Neural progenitor cell (in vitro differentiated cells): ENCODE measurements at regions not wholly inside any gene's neighbourhood (a gene's known extent, or its start where the extent isn't known, plus 50 kb on each side); places are given as distances from the start of the nearest gene placed in this dataset.

Experiments used
- EZH2 ChIP-seq: fragments of 200-600 bp; sonication (generic); IDR thresholded peaks from 2 replicates; pipeline ENCODE4 v1.6.1; 2017; ENCODE audit warnings: antibody characterized with exemption, mild to moderate bottlenecking, moderate library complexity
- EZH2phosphoT487 ChIP-seq: fragments of 200-600 bp; sonication (generic); IDR thresholded peaks from 2 replicates; pipeline ENCODE4 v1.6.1; 2017; ENCODE audit warnings: antibody characterized with exemption
- TF ChIP-seq, protein P1 (sequence below): fragments of 200-600 bp; sonication (generic); IDR thresholded peaks from 2 replicates; pipeline ENCODE4 v1.5.1; 2017; ENCODE audit warnings: antibody characterized with exemption, mild to moderate bottlenecking

DNA sequence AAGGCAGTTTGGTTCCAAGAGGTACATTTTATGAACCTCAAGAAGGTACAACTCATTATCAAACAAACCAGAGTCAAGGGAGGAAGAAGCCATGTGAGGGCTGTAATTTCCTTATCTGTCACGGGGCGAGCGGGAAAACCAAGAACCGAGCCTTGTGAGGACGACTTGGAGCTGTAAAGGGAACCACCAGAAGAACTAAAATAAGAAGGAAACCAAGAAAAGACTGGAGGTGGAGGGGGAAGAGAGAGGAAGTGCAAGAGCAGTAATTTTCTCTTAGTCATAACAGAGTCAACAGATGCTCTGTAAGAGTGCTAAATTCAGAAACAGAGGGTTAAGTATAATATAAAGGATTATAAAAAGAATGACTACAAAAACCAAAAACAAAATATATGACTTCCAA is 127.1 kb downstream of the DIRAS2 start:
- TF ChIP-seq EZH2phosphoT487 (no peak), EZH2 (no peak)
- TF ChIP-seq, protein P1, sequence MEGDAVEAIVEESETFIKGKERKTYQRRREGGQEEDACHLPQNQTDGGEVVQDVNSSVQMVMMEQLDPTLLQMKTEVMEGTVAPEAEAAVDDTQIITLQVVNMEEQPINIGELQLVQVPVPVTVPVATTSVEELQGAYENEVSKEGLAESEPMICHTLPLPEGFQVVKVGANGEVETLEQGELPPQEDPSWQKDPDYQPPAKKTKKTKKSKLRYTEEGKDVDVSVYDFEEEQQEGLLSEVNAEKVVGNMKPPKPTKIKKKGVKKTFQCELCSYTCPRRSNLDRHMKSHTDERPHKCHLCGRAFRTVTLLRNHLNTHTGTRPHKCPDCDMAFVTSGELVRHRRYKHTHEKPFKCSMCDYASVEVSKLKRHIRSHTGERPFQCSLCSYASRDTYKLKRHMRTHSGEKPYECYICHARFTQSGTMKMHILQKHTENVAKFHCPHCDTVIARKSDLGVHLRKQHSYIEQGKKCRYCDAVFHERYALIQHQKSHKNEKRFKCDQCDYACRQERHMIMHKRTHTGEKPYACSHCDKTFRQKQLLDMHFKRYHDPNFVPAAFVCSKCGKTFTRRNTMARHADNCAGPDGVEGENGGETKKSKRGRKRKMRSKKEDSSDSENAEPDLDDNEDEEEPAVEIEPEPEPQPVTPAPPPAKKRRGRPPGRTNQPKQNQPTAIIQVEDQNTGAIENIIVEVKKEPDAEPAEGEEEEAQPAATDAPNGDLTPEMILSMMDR, result no peak
